Endodermal cell (in vitro differentiated cells): ENCODE measurements at regions not wholly inside any gene's neighbourhood (a gene's known extent, or its start where the extent isn't known, plus 50 kb on each side); places are given as distances from the start of the nearest gene placed in this dataset.

Experiments
- DNase-seq: peaks from one replicate; pipeline ENCODE4 v3.0.0-alpha.2; 2017
- H3K27ac ChIP-seq: 2 replicates; pipeline ENCODE4 v1.5.1; 2013; ENCODE audit warnings: mild to moderate bottlenecking, low read depth, low read length, moderate library complexity
- H3K27me3 ChIP-seq: 2 replicates; pipeline ENCODE4 v1.6.1; 2013; ENCODE audit warnings: mild to moderate bottlenecking, low read length, moderate library complexity; ENCODE audit not compliant: insufficient read depth, control insufficient read depth, poor library complexity, severe bottlenecking
- H3K36me3 ChIP-seq: 2 replicates; pipeline ENCODE4 v1.7.0; 2013; ENCODE audit warnings: mild to moderate bottlenecking, low read length, moderate library complexity; ENCODE audit not compliant: control insufficient read depth, insufficient read depth
- H3K4me1 ChIP-seq: one replicate; pipeline ENCODE4 v1.7.0; 2013; ENCODE audit warnings: low read length; ENCODE audit not compliant: control insufficient read depth, insufficient read depth
- H3K4me3 ChIP-seq: 2 replicates; pipeline ENCODE4 v1.5.1; 2013; ENCODE audit warnings: mild to moderate bottlenecking, low read length, moderate library complexity
- H3K9ac ChIP-seq: 2 replicates; pipeline ENCODE4 v1.6.1; 2013; ENCODE audit warnings: mild to moderate bottlenecking, low read length, moderate library complexity; ENCODE audit not compliant: poor library complexity, severe bottlenecking; ENCODE audit errors: extremely low read depth
- H3K9me3 ChIP-seq: 2 replicates; pipeline ENCODE4 v1.6.1; 2013; ENCODE audit warnings: mild to moderate bottlenecking, low read length, moderate library complexity; ENCODE audit not compliant: control insufficient read depth
- H3K27ac Mint-ChIP-seq: 2 replicates; pipeline ENCODE4 v1.8.0; 2020; ENCODE audit warnings: mixed read lengths
- H3K27me3 Mint-ChIP-seq: 2 replicates; pipeline ENCODE4 v1.8.0; 2021; ENCODE audit warnings: mild to moderate bottlenecking, mixed read lengths; ENCODE audit not compliant: insufficient read depth
- H3K36me3 Mint-ChIP-seq: 2 replicates; pipeline ENCODE4 v1.8.0; 2020; ENCODE audit warnings: low read depth, mixed read lengths
- H3K4me1 Mint-ChIP-seq: 2 replicates; pipeline ENCODE4 v1.8.0; 2020; ENCODE audit warnings: mixed read lengths
- H3K4me3 Mint-ChIP-seq: 2 replicates; pipeline ENCODE4 v1.8.0; 2020; ENCODE audit warnings: mild to moderate bottlenecking, moderate library complexity, mixed read lengths
- H3K9me3 Mint-ChIP-seq: 2 replicates; pipeline ENCODE4 v1.8.0; 2020; ENCODE audit warnings: mild to moderate bottlenecking, mixed read lengths
- CTCF ChIP-seq: fragments of 200-600 bp; sonication (generic); conservative IDR thresholded peaks from 2 replicates; pipeline ENCODE4 v1.5.0; 2021; ENCODE audit warnings: antibody characterized with exemption, mild to moderate bottlenecking
- WGBS, 2 experiments: methylation state at CpG; one replicate each; pipeline versions ENCODE4 v1.1.5 to v1.1.7; 2013; ENCODE audit warnings: missing lambda C conversion rate in 2 of 2, mixed read lengths in 1 of 2; ENCODE audit not compliant: insufficient coverage in 1 of 2, insufficient read length in 1 of 2; 5-methylcytosine and 5-hydroxymethylcytosine counted together

GRCh38 chr19:28449803-28450202 is 763.1 kb downstream of the UQCRFS1 start:
- Mint-ChIP-seq H3K9me3 (peaks cover 2% of the 10 kb centered on the region), H3K27me3 (no peaks in the 10 kb centered on the region), H3K36me3 (no peaks in the 10 kb centered on the region), H3K4me3 (no peak overlapping the region), H3K4me1 (peaks cover 38% of the 10 kb centered on the region), H3K27ac (no peak overlapping the region)
- H3K4me3 ChIP-seq, result no peak overlapping the region
- H3K27me3 ChIP-seq, result no peaks in the 10 kb centered on the region
- H3K9ac ChIP-seq, result no peak overlapping the region
- WGBS, 2 experiments, result 100% methylated on average over 1 of the region's 1 CpG; no CpG with 5 or more reads in 1 of the 2 experiments
- H3K27ac ChIP-seq, result no peak overlapping the region
- DNase-seq, result no peak
- peaks cover 11% of the 10 kb centered on the region for H3K4me1 ChIP-seq
- no peak for TF ChIP-seq CTCF
- no peaks in the 10 kb centered on the region for H3K9me3 ChIP-seq
- no peaks in the 10 kb centered on the region for H3K36me3 ChIP-seq

- H3K4me3 ChIP-seq, result no peak overlapping the region
- peaks cover 7% of the 10 kb centered on the region for H3K4me1 ChIP-seq
- no peaks in the 10 kb centered on the region for H3K36me3 ChIP-seq
- H3K9ac ChIP-seq, result no peak overlapping the region
- H3K27ac Mint-ChIP-seq, result peak overlapping the region; percentile 38
- H3K9me3 ChIP-seq, result no peaks in the 10 kb centered on the region
- H3K27ac ChIP-seq, result no peak overlapping the region
- H3K4me3 Mint-ChIP-seq, result no peak overlapping the region
- no peaks in the 10 kb centered on the region for H3K36me3 Mint-ChIP-seq
- no peaks in the 10 kb centered on the region for H3K27me3 ChIP-seq
- DNase-seq, result no peak
- no peaks in the 10 kb centered on the region for H3K27me3 Mint-ChIP-seq
- WGBS, 2 experiments, result 81 to 88% methylated on average over 5 to 12 of the region's 12 CpGs
- H3K9me3 Mint-ChIP-seq, result peaks cover 2% of the 10 kb centered on the region
- no peak for TF ChIP-seq CTCF
- H3K4me1 Mint-ChIP-seq, result peaks cover 48% of the 10 kb centered on the region
Measured at GRCh38 chr19:28446511-28446910, 766.4 kb downstream of the UQCRFS1 start.

- no peaks in the 10 kb centered on the region for H3K36me3 ChIP-seq
- H3K4me1 ChIP-seq, result peaks cover 7% of the 10 kb centered on the region
- Mint-ChIP-seq H3K4me1 (peaks cover 48% of the 10 kb centered on the region), H3K36me3 (no peaks in the 10 kb centered on the region), H3K4me3 (no peak overlapping the region), H3K27me3 (no peaks in the 10 kb centered on the region), H3K9me3 (peaks cover 2% of the 10 kb centered on the region), H3K27ac (no peak overlapping the region)
- H3K4me3 ChIP-seq, result no peak overlapping the region
- DNase-seq, result peak; percentile 40
- no peak for TF ChIP-seq CTCF
- 77 to 86% methylated on average over 11 of the region's 11 CpGs for WGBS, 2 experiments
- no peak overlapping the region for H3K9ac ChIP-seq
- no peaks in the 10 kb centered on the region for H3K9me3 ChIP-seq
- no peak overlapping the region for H3K27ac ChIP-seq
- H3K27me3 ChIP-seq, result no peaks in the 10 kb centered on the region
Measured at GRCh38 chr19:28445826-28446225, 767.1 kb downstream of the UQCRFS1 start.
